Psoas muscle (tissue), 7 donors: ENCODE measurements at regions not wholly inside any gene's neighbourhood (a gene's known extent, or its start where the extent isn't known, plus 50 kb on each side); places are given as distances from the start of the nearest gene placed in this dataset.

Source experiments
- ATAC-seq, 4 donors: fragments of 200-7000 bp; cut with Tn5 transposase; one replicate each; pipeline ENCODE4 v1.9.1; 2020; ENCODE audit warnings: moderate library complexity in 3 of 4, mild to moderate bottlenecking in 2 of 4
- DNase-seq, 2 donors: peaks; one replicate each; pipeline ENCODE4 v3.0.0-alpha.2; 2020
- H3K27ac ChIP-seq: fragments of 200-600 bp; one replicate; pipeline ENCODE4 v1.8.0; 2022
- H3K27me3 ChIP-seq, 3 donors: fragments of 200-600 bp in 1 of 3; one replicate each; pipeline versions ENCODE4 v1.6.1 to v1.8.0; 2013 to 2022; ENCODE audit warnings: low read length in 2 of 3, mild to moderate bottlenecking in 2 of 3, moderate library complexity in 1 of 3; ENCODE audit not compliant: insufficient read depth in 3 of 3
- H3K36me3 ChIP-seq, 2 donors: fragments of 200-600 bp in 1 of 2; one replicate each; pipeline versions ENCODE4 v1.6.1 to v1.8.0; 2013 to 2022; ENCODE audit warnings: low read depth in 1 of 2, mild to moderate bottlenecking in 1 of 2, moderate library complexity in 1 of 2; ENCODE audit not compliant: insufficient read depth in 1 of 2
- H3K4me1 ChIP-seq: fragments of 200-600 bp; one replicate; pipeline ENCODE4 v1.8.0; 2022
- H3K4me3 ChIP-seq: fragments of 200-600 bp; one replicate; pipeline ENCODE4 v1.8.0; 2022; ENCODE audit warnings: mild to moderate bottlenecking
- H3K9me3 ChIP-seq: fragments of 200-600 bp; one replicate; pipeline ENCODE4 v1.8.0; 2022
- WGBS, 3 donors: extraction: QIAGEN DNeasy Blood & Tissue Kit; methylation state at CpG; one replicate each; pipeline versions ENCODE4 v1.1.6 to v1.1.7; 2013; 5-methylcytosine and 5-hydroxymethylcytosine counted together
- intact Hi-C, 2 donors: fragments of 100-400 bp; cut with DNase I; formaldehyde crosslinking; loops; one replicate each; pipeline versions ENCODE4 v1.11.0 to v1.14.2; 2022
- TF ChIP-seq, protein P1 (sequence below): fragments of 200-600 bp; IDR thresholded peaks from one replicate; pipeline ENCODE4 v1.8.0; 2022; ENCODE audit warnings: antibody characterized with exemption
- donor health status: healthy with polysubstance abuse.
- donor health status: DM: no; HTN: no; CAD: no; lungs with moderate emphysema.
- donor health status: Bipolar disorder and iron deficiency.
- donor health status: healthy.
- donor health status: DM: yes; HTN: yes; CAD: no.
- donor health status: DM: no; HTN: no; CAD: no.
- donor health status: DM: yes; HTN: yes; CAD: no.

GRCh38 chr7:91579837-91580236, 300.7 kb downstream of the MTERF1 start:
- no peaks in the 10 kb centered on the region for H3K9me3 ChIP-seq
- intact Hi-C loops = no loop called here
- no peaks in the 10 kb centered on the region for H3K27me3 ChIP-seq
- no peak overlapping the region for H3K27ac ChIP-seq
- TF ChIP-seq, protein P1, sequence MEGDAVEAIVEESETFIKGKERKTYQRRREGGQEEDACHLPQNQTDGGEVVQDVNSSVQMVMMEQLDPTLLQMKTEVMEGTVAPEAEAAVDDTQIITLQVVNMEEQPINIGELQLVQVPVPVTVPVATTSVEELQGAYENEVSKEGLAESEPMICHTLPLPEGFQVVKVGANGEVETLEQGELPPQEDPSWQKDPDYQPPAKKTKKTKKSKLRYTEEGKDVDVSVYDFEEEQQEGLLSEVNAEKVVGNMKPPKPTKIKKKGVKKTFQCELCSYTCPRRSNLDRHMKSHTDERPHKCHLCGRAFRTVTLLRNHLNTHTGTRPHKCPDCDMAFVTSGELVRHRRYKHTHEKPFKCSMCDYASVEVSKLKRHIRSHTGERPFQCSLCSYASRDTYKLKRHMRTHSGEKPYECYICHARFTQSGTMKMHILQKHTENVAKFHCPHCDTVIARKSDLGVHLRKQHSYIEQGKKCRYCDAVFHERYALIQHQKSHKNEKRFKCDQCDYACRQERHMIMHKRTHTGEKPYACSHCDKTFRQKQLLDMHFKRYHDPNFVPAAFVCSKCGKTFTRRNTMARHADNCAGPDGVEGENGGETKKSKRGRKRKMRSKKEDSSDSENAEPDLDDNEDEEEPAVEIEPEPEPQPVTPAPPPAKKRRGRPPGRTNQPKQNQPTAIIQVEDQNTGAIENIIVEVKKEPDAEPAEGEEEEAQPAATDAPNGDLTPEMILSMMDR = no peak
- DNase-seq (no peak), ATAC-seq (no peak)
- no peaks in the 10 kb centered on the region for H3K36me3 ChIP-seq
- H3K4me1 ChIP-seq = no peaks in the 10 kb centered on the region
- H3K4me3 ChIP-seq = no peak overlapping the region
- WGBS, 3 donors = 87 to 97% (median 95%) methylated on average over 9 of the region's 9 CpGs

DNA sequence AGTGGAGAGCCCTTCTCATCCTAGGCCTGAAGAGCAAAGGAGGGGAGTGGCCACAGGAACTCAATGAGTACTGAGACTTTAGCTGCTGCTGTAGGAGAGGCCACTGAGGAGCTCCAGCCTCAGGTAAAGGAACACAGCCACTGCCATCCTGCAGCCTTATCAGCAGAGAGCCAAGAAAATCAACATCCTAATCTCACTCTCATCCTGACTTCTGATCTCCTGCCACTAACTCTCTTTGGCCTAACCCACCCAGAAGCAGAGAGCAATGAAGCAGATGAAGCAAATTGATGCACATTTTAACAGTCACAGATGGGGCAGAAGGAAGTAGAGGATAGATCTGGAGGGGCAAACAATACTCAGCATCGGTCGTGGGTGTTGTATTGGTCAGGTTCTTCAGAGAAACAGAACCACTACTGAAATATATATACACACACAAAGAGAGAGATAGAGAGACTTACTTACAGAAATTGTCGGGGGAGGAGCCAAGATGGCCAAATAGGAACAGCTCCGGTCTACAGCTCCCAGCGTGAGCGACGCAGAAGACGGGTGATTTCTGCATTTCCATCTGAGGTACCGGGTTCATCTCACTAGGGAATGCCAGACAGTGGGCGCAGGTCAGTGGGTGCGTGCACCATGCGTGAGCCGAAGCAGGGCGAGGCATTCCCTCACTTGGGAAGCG, 297.6 kb downstream of the MTERF1 start:
- TF ChIP-seq, protein P1 = no peak
- no peak for ATAC-seq
- intact Hi-C loops = no loop called here
- H3K9me3 ChIP-seq = no peaks in the 10 kb centered on the region
- 96 to 97% (median 97%) methylated on average over 13 to 15 of the region's 15 CpGs for WGBS, 3 donors
- H3K27me3 ChIP-seq = no peaks in the 10 kb centered on the region
- no peak overlapping the region for H3K27ac ChIP-seq
- H3K36me3 ChIP-seq = no peaks in the 10 kb centered on the region
- H3K4me1 ChIP-seq = no peaks in the 10 kb centered on the region
- no peak overlapping the region for H3K4me3 ChIP-seq
- no peak for DNase-seq

- 12 to 19% (median 12%) methylated on average over 2 of the region's 2 CpGs for WGBS, 3 donors
- Histone ChIP-seq H3K4me1 (no peaks in the 10 kb centered on the region), H3K36me3 (no peaks in the 10 kb centered on the region), H3K27ac (no peak overlapping the region), H3K27me3 (no peaks in the 10 kb centered on the region), H3K4me3 (no peak overlapping the region), H3K9me3 (peaks cover 2% of the 10 kb centered on the region)
- ATAC-seq (no peak), DNase-seq (no peak)
- TF ChIP-seq, protein P1 = no peak
- intact Hi-C loops = no loop called here
Observed at GRCh38 chr7:91596287-91596686, 284.2 kb downstream of the MTERF1 start.

DNA sequence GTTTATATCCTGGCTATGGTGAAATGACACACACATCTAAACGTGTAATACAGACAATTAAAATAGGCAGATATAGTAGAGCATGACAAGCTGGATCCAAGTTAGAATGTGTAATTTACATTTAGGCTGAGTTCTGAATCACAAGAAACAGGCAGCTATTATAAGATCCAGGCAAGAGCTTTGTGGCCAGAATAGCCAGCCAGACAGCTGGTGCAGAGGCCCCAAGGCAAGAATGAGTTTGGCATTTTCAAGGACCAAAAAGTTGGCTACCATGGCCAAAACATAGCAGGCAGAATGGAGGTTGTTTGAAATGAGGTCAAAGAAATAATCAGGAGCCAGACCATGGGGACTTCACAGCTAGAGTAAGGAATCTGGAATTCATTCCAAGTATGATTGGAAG, 281.7 kb downstream of the MTERF1 start:
- H3K4me1 ChIP-seq = no peaks in the 10 kb centered on the region
- H3K36me3 ChIP-seq = no peaks in the 10 kb centered on the region
- H3K27me3 ChIP-seq = no peaks in the 10 kb centered on the region
- DNase-seq = no peak
- H3K4me3 ChIP-seq = no peak overlapping the region
- TF ChIP-seq, protein P1 = no peak
- H3K27ac ChIP-seq = no peak overlapping the region
- intact Hi-C loops = no loop called here
- no peaks in the 10 kb centered on the region for H3K9me3 ChIP-seq
- WGBS, 3 donors = 58 to 73% (median 59%) methylated on average over 1 of the region's 1 CpG
- no peak for ATAC-seq

- Histone ChIP-seq H3K27me3 (no peaks in the 10 kb centered on the region), H3K27ac (no peak overlapping the region), H3K4me1 (no peaks in the 10 kb centered on the region), H3K9me3 (no peaks in the 10 kb centered on the region), H3K4me3 (no peak overlapping the region), H3K36me3 (no peaks in the 10 kb centered on the region)
- TF ChIP-seq, protein P1 = no peak
- DNase-seq = no peak
- intact Hi-C loops = no loop called here
- ATAC-seq = no peak
Observed at GRCh38 chr7:91600112-91600511, 280.4 kb downstream of the MTERF1 start.
